ENCODE measurements at regions not wholly inside any gene's neighbourhood (a gene's known extent, or its start where the extent isn't known, plus 50 kb on each side); places are given as distances from the start of the nearest gene placed in this dataset.

DNA sequence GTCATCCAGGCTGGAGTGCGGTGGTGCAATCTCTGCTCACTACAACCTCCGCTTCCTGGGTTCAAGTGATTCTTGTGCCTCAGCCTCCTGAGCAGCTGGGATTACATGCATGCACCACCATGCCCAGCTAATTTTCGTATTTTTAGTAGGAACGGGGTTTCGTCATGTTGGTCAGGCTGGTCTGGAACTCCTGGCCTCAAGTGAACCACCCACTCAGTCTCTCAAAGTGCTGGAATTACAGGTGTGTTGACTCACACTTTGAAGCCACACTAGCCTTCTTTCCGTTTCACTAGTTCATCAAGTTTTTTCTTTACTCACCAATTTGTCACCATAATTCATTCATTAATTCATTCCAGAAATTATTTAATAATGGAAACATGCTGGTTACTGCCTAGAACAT lies 298.4 kb upstream of the MTNR1B start:
- no CpG with 5 or more reads among the region's 6 CpGs for WGBS (ENCODE audit: extremely low coverage, insufficient coverage, insufficient read length)
- H4K8ac ChIP-seq (ENCODE audit: low read depth, low read length), result no peak overlapping the region

DNA sequence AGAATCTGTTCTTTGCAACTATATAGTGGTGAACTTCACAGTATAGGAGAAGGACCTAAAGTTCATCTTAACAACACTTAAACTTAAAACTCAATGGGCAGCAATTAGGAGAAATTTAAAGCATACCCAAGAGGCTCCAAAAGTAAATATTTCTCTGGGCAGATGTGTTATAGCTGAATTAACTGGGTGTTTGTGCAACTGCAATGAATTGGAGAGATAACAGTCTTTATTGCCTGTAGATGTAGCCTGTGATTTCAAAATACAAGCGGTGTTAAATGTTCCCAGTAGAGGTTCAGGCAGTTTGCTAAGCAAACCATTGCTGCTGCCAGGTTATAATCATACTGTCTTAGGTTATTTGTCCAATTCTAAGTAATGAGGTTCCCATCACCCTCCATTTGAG lies 294.1 kb upstream of the MTNR1B start:
- no CpG with 5 or more reads among the region's 1 CpG for WGBS (ENCODE audit: extremely low coverage, insufficient coverage, insufficient read length)
- Histone ChIP-seq H2BK12ac (ENCODE audit: low read length) (no peak overlapping the region), H3K18ac (ENCODE audit: low read length) (no peak overlapping the region), H2BK120ac (ENCODE audit: insufficient read depth, low read length, poor library complexity) (no peak overlapping the region), H4K12ac (ENCODE audit: low read depth, low read length) (no peak overlapping the region), H3K4me2 (ENCODE audit: low read length) (no peak overlapping the region), H3K36me3 (ENCODE audit: control insufficient read depth in 1 of 2, insufficient read depth in 2 of 2, low read length in 2 of 2) (no peaks in the 10 kb centered on the region), H4K8ac (ENCODE audit: low read depth, low read length) (no peak overlapping the region), H3K23ac (ENCODE audit: low read length) (no peak overlapping the region), H3K79me2 (ENCODE audit: control insufficient read depth, insufficient read depth, low read length, poor library complexity) (no peaks in the 10 kb centered on the region), H4K91ac (ENCODE audit: low read depth, low read length) (no peak overlapping the region), H2BK5ac (ENCODE audit: low read depth, low read length, poor library complexity) (no peak overlapping the region), H3K4me3 (ENCODE audit: low read depth, low read length) (no peak overlapping the region), H3K4ac (ENCODE audit: low read depth, low read length) (no peak overlapping the region), H3K14ac (ENCODE audit: low read length) (no peak overlapping the region), H3K9ac (ENCODE audit: low read length) (no peak overlapping the region), H3K4me1 (ENCODE audit: control insufficient read depth in 1 of 2, insufficient read depth in 2 of 2, low read length in 2 of 2) (no peaks in the 10 kb centered on the region), H3K27ac (ENCODE audit: low read depth, low read length) (no peak overlapping the region), H3K79me1 (ENCODE audit: low read length) (no peaks in the 10 kb centered on the region), H3K27me3 (ENCODE audit: insufficient read depth, low read length) (no peaks in the 10 kb centered on the region), H3K9me3 (ENCODE audit: insufficient read depth, low read depth, low read length) (no peaks in the 10 kb centered on the region), H2AFZ (ENCODE audit: insufficient read depth, low read length, poor library complexity) (no peak overlapping the region), H2AK5ac (ENCODE audit: low read length) (no peak overlapping the region)
- no peak for DNase-seq

More for the DNA sequence above, 298.4 kb upstream of the MTNR1B start:
- Histone ChIP-seq H3K9ac (ENCODE audit: low read length) (no peak overlapping the region), H2AFZ (ENCODE audit: insufficient read depth, low read length, poor library complexity) (no peak overlapping the region), H2BK120ac (ENCODE audit: insufficient read depth, low read length, poor library complexity) (no peak overlapping the region), H3K79me2 (ENCODE audit: control insufficient read depth, insufficient read depth, low read length, poor library complexity) (no peaks in the 10 kb centered on the region), H2BK5ac (ENCODE audit: low read depth, low read length, poor library complexity) (no peak overlapping the region), H3K4me1 (ENCODE audit: control insufficient read depth in 1 of 2, insufficient read depth in 2 of 2, low read length in 2 of 2) (no peaks in the 10 kb centered on the region), H3K4me3 (ENCODE audit: low read depth, low read length) (no peak overlapping the region), H3K9me3 (ENCODE audit: insufficient read depth, low read depth, low read length) (no peaks in the 10 kb centered on the region), H3K18ac (ENCODE audit: low read length) (no peak overlapping the region), H2AK5ac (ENCODE audit: low read length) (no peak overlapping the region), H4K12ac (ENCODE audit: low read depth, low read length) (no peak overlapping the region), H2BK12ac (ENCODE audit: low read length) (no peak overlapping the region), H3K23ac (ENCODE audit: low read length) (no peak overlapping the region), H3K36me3 (ENCODE audit: control insufficient read depth in 1 of 2, insufficient read depth in 2 of 2, low read length in 2 of 2) (no peaks in the 10 kb centered on the region), H3K4ac (ENCODE audit: low read depth, low read length) (no peak overlapping the region), H3K27me3 (ENCODE audit: insufficient read depth, low read length) (no peaks in the 10 kb centered on the region), H3K4me2 (ENCODE audit: low read length) (no peak overlapping the region), H3K79me1 (ENCODE audit: low read length) (no peaks in the 10 kb centered on the region), H4K91ac (ENCODE audit: low read depth, low read length) (no peak overlapping the region), H3K14ac (ENCODE audit: low read length) (no peak overlapping the region), H3K27ac (ENCODE audit: low read depth, low read length) (no peak overlapping the region)
- DNase-seq, result peak; percentile 68 to 75

DNA sequence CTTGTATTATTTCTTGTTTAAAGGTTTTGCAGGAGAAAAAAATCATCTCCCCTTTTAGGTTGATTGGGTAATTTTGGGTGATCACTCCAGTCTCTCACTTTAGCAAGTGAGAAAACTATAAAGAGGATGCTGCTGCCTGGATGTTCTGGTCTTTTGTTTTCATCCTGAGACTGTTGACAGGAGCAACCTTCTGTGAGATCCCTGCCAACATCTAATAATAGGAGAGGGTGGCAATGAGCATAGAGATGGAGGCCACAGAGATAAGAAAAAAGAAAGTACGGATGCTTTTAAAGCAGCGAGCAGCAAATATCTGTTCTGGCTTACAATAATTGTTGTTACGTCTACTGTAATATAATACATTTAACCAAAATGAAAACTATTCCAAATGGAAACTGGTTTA lies 293.6 kb upstream of the MTNR1B start:
- Histone ChIP-seq H3K4me1 (ENCODE audit: control insufficient read depth in 1 of 2, insufficient read depth in 2 of 2, low read length in 2 of 2) (no peaks in the 10 kb centered on the region), H2AFZ (ENCODE audit: insufficient read depth, low read length, poor library complexity) (no peak overlapping the region), H2AK5ac (ENCODE audit: low read length) (no peak overlapping the region), H4K8ac (ENCODE audit: low read depth, low read length) (no peak overlapping the region), H2BK120ac (ENCODE audit: insufficient read depth, low read length, poor library complexity) (no peak overlapping the region), H3K79me1 (ENCODE audit: low read length) (no peaks in the 10 kb centered on the region), H3K9me3 (ENCODE audit: insufficient read depth, low read depth, low read length) (no peaks in the 10 kb centered on the region), H3K9ac (ENCODE audit: low read length) (no peak overlapping the region), H3K4me3 (ENCODE audit: low read depth, low read length) (no peak overlapping the region), H2BK5ac (ENCODE audit: low read depth, low read length, poor library complexity) (no peak overlapping the region), H2BK12ac (ENCODE audit: low read length) (no peak overlapping the region), H3K4me2 (ENCODE audit: low read length) (no peak overlapping the region), H3K18ac (ENCODE audit: low read length) (no peak overlapping the region), H3K36me3 (ENCODE audit: control insufficient read depth in 1 of 2, insufficient read depth in 2 of 2, low read length in 2 of 2) (no peaks in the 10 kb centered on the region), H3K4ac (ENCODE audit: low read depth, low read length) (no peak overlapping the region), H3K27ac (ENCODE audit: low read depth, low read length) (no peak overlapping the region), H3K23ac (ENCODE audit: low read length) (no peak overlapping the region), H4K91ac (ENCODE audit: low read depth, low read length) (no peak overlapping the region), H3K14ac (ENCODE audit: low read length) (no peak overlapping the region), H4K12ac (ENCODE audit: low read depth, low read length) (no peak overlapping the region), H3K79me2 (ENCODE audit: control insufficient read depth, insufficient read depth, low read length, poor library complexity) (no peaks in the 10 kb centered on the region), H3K27me3 (ENCODE audit: insufficient read depth, low read length) (no peaks in the 10 kb centered on the region)
- WGBS (ENCODE audit: extremely low coverage, insufficient coverage, insufficient read length), result no CpG with 5 or more reads among the region's 3 CpGs
- DNase-seq, result no peak

DNA sequence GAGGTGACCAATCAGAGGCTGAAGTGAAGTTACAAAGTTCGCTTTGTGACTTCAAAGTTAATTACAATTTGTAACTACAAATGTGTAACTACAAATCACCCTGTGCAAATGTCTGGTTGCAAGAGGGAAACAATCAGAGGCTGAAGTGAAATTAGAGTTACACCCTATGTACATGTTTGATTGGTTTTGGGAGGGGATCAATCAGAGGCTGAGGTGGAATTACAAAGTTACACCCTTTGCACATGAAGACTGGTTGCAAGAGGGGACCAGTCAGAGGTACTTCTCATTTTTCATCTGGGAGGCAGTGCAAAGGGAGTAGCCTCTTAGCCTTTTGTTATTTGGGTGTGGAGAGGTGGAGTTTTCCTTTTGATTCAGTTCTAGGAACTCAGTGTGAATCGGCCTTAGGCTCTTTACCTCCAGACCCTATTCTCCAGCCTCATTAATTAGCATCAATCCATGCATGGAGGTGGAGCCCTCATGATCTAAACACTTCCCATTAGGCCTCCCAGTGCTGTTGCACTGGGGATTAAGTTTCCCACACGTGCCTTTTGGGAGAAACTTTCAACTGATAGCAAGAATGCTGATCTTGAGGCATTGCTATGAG lies 291.3 kb upstream of the MTNR1B start:
- Histone ChIP-seq H4K91ac (ENCODE audit: low read depth, low read length) (no peak overlapping the region), H3K4me3 (ENCODE audit: low read depth, low read length) (no peak overlapping the region), H3K27me3 (ENCODE audit: insufficient read depth, low read length) (no peaks in the 10 kb centered on the region), H3K79me1 (ENCODE audit: low read length) (no peaks in the 10 kb centered on the region), H2AFZ (ENCODE audit: insufficient read depth, low read length, poor library complexity) (no peak overlapping the region), H3K14ac (ENCODE audit: low read length) (no peak overlapping the region), H3K9me3 (ENCODE audit: insufficient read depth, low read depth, low read length) (no peaks in the 10 kb centered on the region), H2BK120ac (ENCODE audit: insufficient read depth, low read length, poor library complexity) (no peak overlapping the region), H2BK5ac (ENCODE audit: low read depth, low read length, poor library complexity) (no peak overlapping the region), H3K23ac (ENCODE audit: low read length) (no peak overlapping the region), H3K4me1 (ENCODE audit: control insufficient read depth in 1 of 2, insufficient read depth in 2 of 2, low read length in 2 of 2) (no peaks in the 10 kb centered on the region), H4K12ac (ENCODE audit: low read depth, low read length) (no peak overlapping the region), H3K4ac (ENCODE audit: low read depth, low read length) (no peak overlapping the region), H2AK5ac (ENCODE audit: low read length) (no peak overlapping the region), H3K36me3 (ENCODE audit: control insufficient read depth in 1 of 2, insufficient read depth in 2 of 2, low read length in 2 of 2) (no peaks in the 10 kb centered on the region), H3K9ac (ENCODE audit: low read length) (no peak overlapping the region), H3K27ac (ENCODE audit: low read depth, low read length) (no peak overlapping the region), H3K79me2 (ENCODE audit: control insufficient read depth, insufficient read depth, low read length, poor library complexity) (no peaks in the 10 kb centered on the region), H3K18ac (ENCODE audit: low read length) (no peak overlapping the region), H2BK12ac (ENCODE audit: low read length) (no peak overlapping the region), H4K8ac (ENCODE audit: low read depth, low read length) (no peak overlapping the region), H3K4me2 (ENCODE audit: low read length) (no peak overlapping the region)
- no peak for DNase-seq
- WGBS (ENCODE audit: extremely low coverage, insufficient coverage, insufficient read length), result no CpG with 5 or more reads among the region's 3 CpGs

All from trophoblast cell (in vitro differentiated cells and primary cell).